GM18867 (cell line): ENCODE measurements at regions not wholly inside any gene's neighbourhood (a gene's known extent, or its start where the extent isn't known, plus 50 kb on each side); places are given as distances from the start of the nearest gene placed in this dataset.
"Not testable (repeated sequence)": the region's sequence is repeated elsewhere in the genome, so short reads cannot be mapped to it uniquely, and the experiment has no call there.

Experiments
- ATAC-seq: cut with Tn5 transposase; IDR thresholded peaks from one replicate; pipeline ENCODE4 v1.9.1; 2021; ENCODE audit warnings: mild to moderate bottlenecking, moderate library complexity; ENCODE audit not compliant: unreplicated experiment

- not testable (repeated sequence) for ATAC-seq
These were observed 4545.7 kb upstream of the TPTE start for GRCh38 chr21:5975719-5976118.

- not testable (repeated sequence) for ATAC-seq
These were observed 4523.8 kb upstream of the TPTE start for GRCh38 chr21:5997586-5997985.

- ATAC-seq = not testable (repeated sequence)
These were observed 4505.8 kb upstream of the TPTE start for GRCh38 chr21:6015422-6016057.

GRCh38 chr21:6020460-6020859, 4500.9 kb upstream of the TPTE start:
- ATAC-seq = not testable (repeated sequence)

- not testable (repeated sequence) for ATAC-seq
These were observed 4500.2 kb upstream of the TPTE start for GRCh38 chr21:6020953-6021716.

GRCh38 chr21:6021717-6022270, 4499.6 kb upstream of the TPTE start:
- ATAC-seq = not testable (repeated sequence)

- ATAC-seq = not testable (repeated sequence)
These were observed 4498.1 kb upstream of the TPTE start for GRCh38 chr21:6023331-6023730.

GRCh38 chr21:6025139-6025538, 4496.2 kb upstream of the TPTE start:
- ATAC-seq = not testable (repeated sequence)

GRCh38 chr21:6027497-6027896, 4493.9 kb upstream of the TPTE start:
- not testable (repeated sequence) for ATAC-seq

- not testable (repeated sequence) for ATAC-seq
These were observed 4487.2 kb upstream of the TPTE start for GRCh38 chr21:6034124-6034678.

- ATAC-seq = not testable (repeated sequence)
These were observed 4486.4 kb upstream of the TPTE start for GRCh38 chr21:6034820-6035473.

GRCh38 chr21:6035474-6036155, 4485.8 kb upstream of the TPTE start:
- ATAC-seq = not testable (repeated sequence)

- ATAC-seq = not testable (repeated sequence)
These were observed 4482.2 kb upstream of the TPTE start for GRCh38 chr21:6039224-6039623.

- not testable (repeated sequence) for ATAC-seq
These were observed 4481.3 kb upstream of the TPTE start for GRCh38 chr21:6040095-6040494.

- not testable (repeated sequence) for ATAC-seq
These were observed 4477.7 kb upstream of the TPTE start for GRCh38 chr21:6043430-6044275.

GRCh38 chr21:6044695-6045094, 4476.7 kb upstream of the TPTE start:
- ATAC-seq = not testable (repeated sequence)

- not testable (repeated sequence) for ATAC-seq
These were observed 4471.5 kb upstream of the TPTE start for GRCh38 chr21:6049930-6050329.

- not testable (repeated sequence) for ATAC-seq
These were observed 4469.3 kb upstream of the TPTE start for GRCh38 chr21:6052109-6052508.

- ATAC-seq = not testable (repeated sequence)
These were observed 4468.2 kb upstream of the TPTE start for GRCh38 chr21:6053145-6053544.
